EH (cell line): ENCODE measurements at regions not wholly inside any gene's neighbourhood (a gene's known extent, or its start where the extent isn't known, plus 50 kb on each side); places are given as distances from the start of the nearest gene placed in this dataset.
"Not testable (repeated sequence)": the region's sequence is repeated elsewhere in the genome, so short reads cannot be mapped to it uniquely, and the experiment has no call there.

ENCODE experiments used
- DNase-seq: peaks from one replicate; pipeline ENCODE4 v3.0.0-alpha.2; 2015; ENCODE audit warnings: low read depth

DNA sequence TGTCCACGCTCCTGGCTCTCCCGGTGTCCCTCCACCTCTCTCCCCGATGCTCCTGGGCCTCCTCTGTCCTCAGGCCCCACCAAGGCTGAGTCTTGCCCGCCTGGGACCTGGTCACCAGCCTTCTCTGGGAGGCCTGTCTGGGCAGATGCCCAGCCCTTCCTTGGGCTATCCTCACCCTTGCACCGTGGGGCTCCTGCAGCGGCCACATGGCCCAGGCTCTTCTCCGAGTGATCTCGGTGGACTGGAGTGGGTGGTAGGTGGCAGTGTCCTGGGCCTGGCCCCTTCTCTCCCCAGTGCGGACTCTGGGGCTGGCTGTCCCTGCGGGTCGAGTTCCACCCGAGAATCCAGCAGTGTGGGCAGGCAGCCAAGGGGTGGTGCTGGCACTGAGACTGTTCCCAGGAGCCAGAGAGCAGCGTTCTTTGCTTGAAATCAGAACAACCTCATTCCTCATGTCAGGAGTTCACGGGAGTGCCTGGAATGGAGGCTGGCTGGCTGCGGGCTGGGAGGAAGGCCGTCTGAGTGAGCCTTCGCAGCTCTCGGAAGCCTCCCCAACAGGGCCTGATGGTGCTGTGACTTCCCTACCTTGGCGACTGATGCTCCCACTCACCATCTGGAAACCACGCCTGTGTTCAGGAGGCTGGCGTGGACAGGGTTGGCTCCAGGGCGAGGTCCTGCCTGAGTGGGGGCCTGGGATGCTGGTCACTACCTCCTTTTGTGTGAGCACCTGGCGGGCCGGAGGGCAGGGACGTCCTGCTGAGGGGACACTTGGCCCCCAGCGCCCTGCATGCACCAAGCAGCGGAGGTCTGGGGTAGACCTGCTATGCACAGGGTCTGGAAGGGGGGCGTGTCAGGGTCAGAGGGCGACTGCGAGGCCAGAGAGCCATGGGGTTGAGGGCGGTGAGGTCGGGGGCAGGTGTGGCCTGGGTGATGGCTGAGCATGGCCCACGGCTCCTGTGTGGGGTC is 113.9 kb downstream of the TMEM121 start:
- DNase-seq: not testable (repeated sequence)

DNA sequence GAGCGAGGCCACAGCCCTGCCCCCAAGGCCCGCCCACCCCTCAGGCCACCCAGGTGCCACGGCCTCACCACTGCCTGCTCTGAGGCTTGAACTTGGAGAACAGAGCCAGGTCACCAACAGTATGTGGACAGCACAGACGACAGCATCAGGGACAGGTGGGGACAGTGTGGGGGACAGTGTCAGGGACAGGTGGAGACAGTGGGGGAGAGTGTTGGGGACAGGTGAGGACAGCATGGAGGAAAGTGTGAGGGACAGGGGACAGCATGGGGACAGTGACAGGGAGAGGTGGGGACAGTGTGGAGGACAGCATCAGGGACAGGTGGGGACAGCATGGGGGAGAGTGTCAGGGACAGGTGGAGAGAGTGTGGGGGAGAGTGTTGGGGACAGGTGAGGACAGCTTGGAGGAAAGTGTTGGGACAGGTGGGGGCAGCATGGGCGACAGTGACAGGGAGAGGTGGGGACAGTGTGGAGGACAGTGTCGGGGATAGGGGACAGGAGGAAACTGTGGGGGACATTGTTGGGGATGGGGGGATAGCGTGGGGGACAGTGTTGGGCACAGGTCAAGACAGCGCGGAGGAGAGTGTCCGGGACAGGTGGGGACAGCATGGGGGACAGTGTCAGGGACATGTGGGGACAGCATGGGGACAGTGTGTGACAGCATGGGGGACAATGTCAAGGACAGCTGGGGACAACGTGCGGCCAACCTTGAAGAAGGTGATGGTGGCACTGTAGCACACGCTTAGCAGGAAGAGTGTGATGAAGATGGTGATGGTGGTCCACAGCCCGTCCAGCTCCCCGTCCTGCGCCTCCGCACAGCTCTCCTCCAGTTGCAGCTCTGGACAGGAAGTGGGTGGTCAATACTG is 114.9 kb downstream of the TMEM121 start:
- DNase-seq: no peak

DNA sequence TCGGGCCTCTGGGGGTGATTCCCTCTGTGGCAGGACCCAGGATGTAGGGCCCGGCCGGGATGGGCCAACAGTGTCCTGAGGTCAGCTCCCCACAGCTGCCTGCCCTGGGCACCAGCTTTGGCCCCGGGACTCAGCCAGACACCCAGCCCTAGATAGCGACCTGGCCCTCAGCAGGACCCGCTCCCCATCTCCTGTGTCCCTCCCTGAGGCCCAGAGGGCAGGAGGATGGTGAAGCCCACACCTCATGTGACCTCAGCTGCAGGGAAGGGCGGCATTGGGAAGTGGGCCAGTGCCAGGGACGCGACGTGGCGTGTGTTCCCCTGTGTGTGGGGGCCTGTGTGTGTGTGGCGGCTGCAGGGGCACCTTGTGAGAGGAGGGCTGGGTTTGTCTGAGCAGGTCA is 115.6 kb downstream of the TMEM121 start:
- DNase-seq: not testable (repeated sequence)

DNA sequence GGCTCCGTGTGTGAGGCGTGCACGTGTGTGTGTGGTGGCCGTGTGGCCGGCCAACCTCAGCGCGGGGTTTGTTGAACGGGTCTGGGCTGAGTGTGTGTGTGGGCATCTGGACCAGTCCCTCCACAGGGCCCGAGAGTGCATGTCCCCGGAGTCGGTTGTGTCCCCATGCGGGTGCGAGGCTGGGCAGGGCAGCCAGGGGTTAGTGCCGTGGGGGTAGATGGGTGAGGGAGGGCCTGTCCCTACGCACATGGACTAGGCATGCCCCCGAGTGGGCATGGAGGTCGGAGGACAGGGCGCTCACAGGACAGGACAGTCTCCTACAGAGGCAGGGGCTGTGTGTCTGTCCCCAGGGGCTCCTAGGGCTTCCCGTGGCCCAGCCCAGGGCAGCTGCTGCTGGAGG is 116.1 kb downstream of the TMEM121 start:
- not testable (repeated sequence) for DNase-seq

DNA sequence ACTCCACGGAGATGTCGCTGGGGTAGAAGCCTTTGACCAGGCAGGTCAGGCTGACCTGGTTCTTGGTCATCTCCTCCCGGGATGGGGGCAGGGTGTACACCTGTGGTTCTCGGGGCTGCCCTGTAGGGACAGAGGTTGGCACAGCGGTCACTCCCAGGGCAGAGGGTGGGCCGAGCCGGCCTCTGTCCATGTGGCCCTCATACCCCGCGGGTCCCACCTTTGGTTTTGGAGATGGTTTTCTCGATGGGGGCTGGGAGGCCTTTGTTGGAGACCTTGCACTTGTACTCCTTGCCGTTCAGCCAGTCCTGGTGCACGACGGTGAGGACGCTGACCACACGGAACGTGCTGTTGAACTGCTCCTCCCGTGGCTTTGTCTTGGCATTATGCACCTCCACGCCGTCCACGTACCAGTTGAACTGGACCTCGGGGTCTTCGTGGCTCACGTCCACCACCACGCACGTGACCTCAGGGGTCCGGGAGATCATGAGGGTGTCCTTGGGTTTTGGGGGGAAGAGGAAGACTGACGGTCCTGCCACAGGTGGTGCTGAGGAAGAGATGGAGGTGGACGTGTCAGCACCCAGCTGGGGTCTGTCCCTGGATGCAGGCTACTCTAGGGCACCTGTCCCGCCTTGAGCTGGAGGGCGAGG is 117.1 kb downstream of the TMEM121 start:
- DNase-seq: not testable (repeated sequence)

DNA sequence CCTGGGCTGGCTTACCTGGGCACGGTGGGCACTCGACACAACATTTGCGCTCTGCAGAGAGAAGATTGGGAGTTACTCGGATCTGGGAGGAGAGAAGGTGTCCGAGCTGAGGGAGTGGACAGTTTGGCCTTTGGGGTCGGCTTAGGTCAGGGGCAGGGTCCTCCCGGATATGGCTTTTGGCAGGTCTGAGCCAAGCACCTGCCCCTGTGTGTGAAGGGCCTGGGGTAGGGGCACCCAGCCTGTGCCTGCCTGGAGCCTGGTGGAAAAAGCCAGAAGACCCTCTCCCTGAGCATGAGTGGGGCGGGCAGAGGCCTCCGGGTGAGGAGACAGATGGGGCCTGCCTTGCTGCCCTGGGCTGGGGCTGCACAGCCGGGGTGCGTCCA is 117.7 kb downstream of the TMEM121 start:
- not testable (repeated sequence) for DNase-seq

DNA sequence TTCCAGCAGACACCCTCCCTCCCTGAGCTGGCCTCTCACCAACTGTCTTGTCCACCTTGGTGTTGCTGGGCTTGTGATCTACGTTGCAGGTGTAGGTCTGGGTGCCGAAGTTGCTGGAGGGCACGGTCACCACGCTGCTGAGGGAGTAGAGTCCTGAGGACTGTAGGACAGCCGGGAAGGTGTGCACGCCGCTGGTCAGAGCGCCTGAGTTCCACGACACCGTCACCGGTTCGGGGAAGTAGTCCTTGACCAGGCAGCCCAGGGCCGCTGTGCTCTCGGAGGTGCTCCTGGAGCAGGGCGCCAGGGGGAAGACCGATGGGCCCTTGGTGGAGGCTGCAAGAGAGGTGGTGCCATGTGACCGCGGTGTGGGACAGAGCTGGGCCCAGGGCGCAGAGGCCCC is 118.1 kb downstream of the TMEM121 start:
- DNase-seq: not testable (repeated sequence)

DNA sequence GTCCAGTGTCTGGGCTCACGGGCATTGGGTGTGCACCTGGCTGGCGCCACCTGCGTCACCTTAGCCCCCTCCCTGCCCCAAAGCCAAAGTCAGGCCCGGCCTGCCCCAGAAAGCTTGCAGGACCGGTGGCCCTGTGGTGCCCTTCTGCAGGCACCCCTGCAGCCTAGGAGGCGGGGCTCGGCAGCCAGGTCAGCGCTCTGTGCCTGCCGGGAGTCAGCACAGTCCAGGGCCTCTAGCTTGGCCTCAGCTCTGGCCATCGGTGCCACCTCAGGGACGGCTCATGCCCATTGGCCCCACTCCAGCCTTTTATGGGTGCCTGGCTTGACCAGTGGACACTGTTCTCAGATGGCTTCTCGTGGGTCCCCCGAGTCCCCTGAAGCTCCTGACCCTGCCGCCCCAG is 118.5 kb downstream of the TMEM121 start:
- DNase-seq: not testable (repeated sequence)

DNA sequence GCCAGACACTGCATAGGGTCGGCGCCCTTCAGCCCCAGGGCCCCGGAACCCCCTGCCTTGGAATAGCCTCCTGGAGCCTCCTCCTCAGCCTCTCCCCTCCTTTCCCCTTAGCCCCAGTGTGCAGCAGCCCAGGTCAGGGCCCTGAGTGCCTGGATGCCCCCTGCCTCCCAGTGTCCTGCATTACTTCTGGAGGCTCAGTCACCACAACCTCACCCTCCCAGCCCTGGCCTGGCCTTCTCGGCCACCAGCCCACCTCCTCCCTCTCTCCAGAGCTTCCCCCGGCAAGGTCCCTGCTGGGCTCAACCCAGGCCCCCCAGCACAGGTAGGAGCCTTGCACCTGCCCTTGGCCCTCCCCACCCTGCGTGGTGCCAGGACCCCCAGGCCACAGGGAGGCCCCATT is 119.0 kb downstream of the TMEM121 start:
- not testable (repeated sequence) for DNase-seq

DNA sequence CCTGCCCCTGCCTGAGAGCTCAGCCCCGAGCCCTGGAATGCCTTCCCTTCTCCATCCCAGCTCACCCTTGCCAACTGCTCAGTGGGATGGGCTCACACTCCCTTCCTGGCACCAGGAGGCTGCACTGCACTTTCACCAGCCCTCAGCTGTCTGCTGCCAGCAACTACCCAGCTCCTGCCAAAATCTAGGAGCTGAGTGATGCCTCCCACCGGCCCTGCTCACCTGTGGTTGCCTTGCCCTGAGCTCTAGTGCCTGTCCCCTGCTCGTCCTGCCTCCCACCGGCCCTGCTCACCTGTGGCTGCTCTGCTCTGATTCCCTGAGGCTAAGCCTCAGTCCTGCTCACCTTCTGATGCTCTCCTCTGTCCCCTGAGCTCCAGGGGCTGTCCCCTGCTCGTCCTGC is 119.8 kb downstream of the TMEM121 start:
- DNase-seq: no peak

DNA sequence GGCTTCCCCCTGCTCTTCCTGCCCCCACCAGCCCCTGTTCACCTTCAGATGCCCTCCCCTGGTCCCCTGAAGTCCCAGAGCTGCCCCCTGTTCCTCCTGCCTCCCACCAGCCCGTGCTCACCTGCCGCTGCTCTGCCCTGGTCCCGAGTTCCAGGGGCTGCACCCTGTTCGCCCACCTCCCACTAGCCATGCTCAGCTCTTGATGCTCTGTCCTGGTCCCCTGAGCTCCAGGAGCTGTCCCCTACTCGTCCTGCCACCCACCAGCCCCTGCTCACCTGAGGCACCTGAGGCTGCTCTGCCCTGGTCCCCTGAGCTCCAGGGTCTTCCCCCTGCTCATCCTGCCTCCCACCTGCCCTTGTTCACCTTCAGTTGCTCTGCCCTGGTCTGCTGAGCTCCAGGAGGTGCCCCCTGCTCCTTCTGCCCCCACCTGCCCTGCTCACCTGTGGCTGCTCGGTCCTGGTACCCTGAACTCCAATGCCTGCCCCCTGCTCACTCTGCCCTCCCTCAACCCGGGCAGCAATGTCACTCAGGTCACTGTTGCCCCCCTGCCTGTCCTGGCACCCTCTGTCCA is 120.4 kb downstream of the TMEM121 start:
- DNase-seq: not testable (repeated sequence)

DNA sequence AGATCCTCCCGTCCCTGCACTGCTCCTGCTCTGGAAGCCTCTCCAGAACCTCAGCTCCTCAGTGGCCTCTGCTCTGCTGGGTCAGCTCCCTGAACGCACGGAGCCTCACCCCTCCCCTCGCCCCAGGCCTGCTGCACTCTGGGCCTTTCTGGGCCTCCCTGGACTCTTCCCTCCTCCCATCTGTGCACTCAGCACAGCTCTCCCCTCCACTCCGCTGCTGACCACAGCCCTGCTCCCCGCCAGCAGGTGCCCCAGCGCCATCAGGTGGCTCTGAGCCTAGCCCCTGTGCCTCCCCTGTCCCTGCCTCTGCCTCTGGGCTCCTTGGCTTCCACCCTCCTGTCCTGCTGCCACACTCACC is 121.0 kb downstream of the TMEM121 start:
- DNase-seq: not testable (repeated sequence)

DNA sequence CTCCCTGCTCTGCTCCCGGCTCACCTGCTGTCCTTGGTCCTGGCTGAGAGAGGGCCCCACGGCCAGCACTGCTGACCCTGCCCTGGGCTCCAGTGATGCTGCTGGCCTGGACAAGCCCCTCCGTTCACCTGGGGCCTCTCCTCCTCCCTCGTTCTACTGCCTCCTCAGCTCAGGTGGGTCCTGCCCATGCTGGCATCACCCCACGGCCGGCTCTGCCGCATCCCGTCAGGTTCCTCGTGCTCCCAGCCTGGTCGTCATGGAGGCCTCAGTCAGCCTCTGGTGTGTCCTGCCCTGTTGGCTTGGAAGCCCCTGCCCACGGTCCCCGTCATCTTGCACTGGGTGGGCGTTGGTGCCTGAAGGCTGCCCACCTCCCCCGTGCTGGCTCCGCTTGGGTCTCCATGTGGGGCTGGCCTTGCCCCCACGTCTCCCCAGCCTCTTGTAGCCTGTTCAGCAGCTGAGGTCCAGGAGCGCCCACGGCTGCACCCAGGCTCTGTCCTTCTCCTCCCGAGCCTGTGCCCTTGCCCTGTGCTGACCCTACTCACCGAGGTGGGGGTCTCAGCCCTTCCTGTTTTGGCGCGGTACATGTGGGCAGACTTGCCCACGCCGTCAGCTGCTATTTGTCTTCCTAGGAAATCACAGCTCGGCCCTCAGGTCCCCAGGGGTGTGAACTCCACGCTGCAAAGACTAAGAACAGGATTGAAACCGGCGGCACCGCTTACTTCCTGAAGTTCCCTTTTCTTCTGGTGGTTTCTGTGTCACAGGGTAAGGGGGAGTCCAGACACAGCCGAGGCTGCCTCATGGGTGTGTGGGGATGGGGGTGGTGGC is 121.6 kb downstream of the TMEM121 start:
- no peak for DNase-seq

DNA sequence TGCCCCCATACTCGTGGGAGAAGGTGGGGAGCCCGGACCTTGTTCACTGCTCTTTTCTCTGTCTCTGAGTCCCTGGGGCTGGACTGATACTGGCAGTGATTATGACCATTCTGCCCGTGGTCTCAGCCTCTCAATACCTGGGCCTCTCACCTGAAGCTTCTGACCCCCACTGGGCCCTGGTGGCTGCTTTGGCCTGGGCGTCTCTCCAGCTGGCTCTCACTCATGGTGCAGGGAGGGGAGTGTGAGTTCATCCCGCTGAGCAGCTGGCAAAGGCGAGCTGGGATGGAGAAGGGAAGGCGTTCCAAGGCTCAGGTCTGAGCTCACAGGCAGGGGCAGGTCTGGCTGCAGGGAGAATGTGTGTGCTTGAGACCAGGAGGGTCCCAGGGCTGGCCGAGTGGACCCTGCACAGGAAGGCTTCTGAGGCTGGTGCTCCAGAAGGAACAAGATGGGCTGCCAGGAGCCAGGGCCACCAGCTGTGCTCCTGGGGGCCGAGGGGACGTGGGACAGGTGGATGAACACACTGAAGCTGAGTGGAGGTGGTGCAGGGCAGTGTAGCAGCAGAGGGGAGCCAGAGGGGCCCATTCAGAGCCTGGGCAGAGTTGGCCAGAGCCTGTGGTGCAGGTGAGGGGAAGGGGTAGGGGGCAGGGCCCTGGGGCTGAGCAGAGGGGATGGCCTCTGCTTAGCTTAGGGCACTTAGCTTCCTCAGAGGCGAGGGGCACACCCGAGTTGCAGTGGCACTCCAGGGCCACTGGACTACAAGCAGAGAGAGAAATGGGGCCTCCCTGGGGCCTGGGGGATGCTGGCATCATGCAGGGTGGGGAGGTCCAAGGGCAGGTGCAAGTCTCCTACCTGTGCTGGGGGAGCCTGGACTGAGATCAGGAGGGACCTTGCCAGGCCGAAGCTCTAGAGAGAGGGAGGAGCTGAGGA is 122.5 kb downstream of the TMEM121 start:
- DNase-seq: not testable (repeated sequence)

DNA sequence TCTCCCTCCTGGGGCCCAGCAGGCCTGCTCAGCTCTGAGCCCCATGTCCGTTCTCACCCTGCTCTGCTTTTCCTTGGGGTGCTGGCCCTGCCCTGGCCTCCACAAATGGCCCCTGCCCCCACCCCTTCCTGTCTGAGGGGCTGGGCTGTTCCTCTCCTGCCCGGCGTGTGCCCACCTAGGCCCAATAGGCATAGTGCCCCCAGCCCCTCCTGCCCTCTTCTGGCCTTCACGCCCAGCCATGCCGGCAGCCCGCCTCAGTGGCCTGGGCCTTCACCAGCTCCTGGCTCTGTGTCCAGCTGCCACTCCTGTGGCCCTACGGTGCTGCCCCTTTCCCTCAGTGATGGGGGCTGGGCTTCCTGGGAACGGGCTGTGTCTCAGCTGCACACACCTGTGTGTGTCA is 125.9 kb downstream of the TMEM121 start:
- DNase-seq: not testable (repeated sequence)

DNA sequence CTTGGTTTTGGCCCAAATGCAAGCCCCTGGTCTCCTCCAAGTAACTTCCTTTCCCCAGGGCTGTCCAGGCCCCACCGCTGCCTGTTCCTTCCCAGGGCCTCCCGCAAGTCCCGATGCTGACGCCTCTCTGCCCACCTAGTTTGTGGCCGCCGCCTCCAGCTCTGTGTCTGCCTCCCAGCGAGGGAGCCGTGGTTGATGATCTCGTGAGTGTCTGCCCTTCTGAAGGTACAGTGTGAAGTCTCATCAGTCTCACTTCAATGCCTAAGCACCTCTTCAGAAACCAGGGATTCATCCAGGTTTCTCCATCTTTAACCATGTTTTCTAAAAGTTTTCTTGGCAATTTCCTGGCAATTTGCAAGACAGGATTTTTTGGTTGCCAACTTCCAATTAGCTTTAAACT is 127.5 kb downstream of the TMEM121 start:
- DNase-seq: not testable (repeated sequence)

DNA sequence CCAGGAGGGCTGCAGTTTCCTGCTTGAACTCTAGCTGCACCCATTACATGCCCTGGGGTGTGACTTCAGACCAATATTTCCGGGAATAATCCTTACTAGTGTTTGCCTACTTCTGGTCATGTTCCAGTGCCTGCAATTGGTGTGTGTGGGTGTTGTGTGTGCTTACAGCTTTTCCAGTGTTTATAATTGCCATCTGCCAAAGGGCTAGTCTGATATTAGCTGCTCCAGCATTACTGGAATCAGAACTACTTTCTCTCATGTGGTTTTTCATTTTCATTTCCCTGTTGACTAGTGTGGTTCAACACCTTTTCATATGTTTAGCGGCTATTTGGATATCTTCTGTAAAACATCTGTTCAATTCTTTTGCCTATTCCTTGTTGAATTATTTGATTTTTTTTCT is 132.9 kb downstream of the TMEM121 start:
- DNase-seq: not testable (repeated sequence)

DNA sequence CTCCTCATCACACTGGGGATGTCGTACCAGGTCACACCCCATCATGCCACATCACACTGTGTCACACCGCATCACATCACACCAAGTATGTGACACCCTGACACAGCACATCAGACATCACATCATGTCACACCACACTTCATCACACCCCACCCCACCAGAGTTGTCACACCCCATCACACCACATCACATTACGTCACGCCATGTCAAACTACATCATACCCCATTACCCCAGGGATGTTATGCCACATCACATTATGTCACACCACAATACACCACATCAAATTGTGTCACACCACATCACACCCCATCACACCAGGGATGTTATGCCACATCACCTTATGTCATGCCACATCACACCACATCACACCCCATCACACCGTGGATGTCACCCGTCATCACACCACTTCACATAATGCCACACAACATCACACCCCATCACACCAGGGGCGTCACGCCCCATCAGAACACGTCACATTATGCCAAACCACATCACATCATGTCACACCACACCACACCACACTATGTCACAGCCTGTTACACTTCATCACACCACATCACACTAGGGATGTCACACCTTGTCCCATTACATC is 133.6 kb downstream of the TMEM121 start:
- DNase-seq: no peak

DNA sequence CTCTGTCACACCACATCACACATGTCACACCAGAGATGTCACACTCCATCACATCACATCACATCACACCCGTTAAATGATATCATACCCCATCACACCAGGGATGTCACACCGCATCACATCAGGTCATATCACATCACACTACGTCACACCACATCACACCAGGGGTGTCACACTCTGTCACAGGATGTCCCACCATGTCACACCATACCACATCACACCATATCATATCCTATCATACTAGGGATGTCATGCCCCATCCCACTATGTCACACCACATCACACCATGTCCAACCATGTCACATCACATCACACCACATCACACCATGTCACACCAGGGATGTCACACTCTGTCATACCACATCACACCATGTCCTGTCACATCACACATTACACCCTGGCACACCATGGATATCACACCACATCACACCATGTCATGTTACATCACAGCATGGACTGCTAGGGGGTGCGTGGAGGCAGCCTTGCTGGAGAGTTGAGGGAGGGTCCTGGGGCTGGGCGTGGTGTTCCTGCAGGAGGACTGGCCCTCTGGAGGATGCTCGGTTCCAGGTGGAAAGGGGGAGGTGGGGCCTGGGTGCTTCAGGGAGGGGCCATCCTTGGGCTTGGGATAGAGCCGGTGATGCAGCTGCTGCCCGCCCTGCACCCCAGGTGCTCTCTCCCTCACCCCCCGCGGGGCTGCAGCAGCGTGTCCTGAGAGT is 134.6 kb downstream of the TMEM121 start:
- no peak for DNase-seq
